MCF 10A (cell line): ENCODE measurements at regions not wholly inside any gene's neighbourhood (a gene's known extent, or its start where the extent isn't known, plus 50 kb on each side); places are given as distances from the start of the nearest gene placed in this dataset.
"Not testable (repeated sequence)": the region's sequence is repeated elsewhere in the genome, so short reads cannot be mapped to it uniquely, and the experiment has no call there.

Experiments
- BruUV-seq: library from RNA; stranded (reverse); fragments of 400-500 nt; replicated peaks from 2 replicates; lab custom pipeline; 2021; lab: Mats Ljungman, UMichigan
- CTCF ChIA-PET: fragments of 300-600 bp; sonication (Branson Sonifier 250); formaldehyde crosslinking; extraction: SDS; loops from one replicate; lab custom pipeline; 2021; ENCODE audit warnings: antibody characterized with exemption, inconsistent platforms; lab: Yijun Ruan, JAX
- POLR2A ChIA-PET: fragments of 300-600, 350-650 bp; sonication (Branson Sonifier 250); formaldehyde crosslinking; extraction: SDS; loops from one replicate; lab custom pipeline; 2020; ENCODE audit warnings: antibody characterized with exemption, inconsistent platforms; lab: Yijun Ruan, JAX
- DNase-seq: peaks from one replicate; pipeline ENCODE4 v3.0.0-alpha.2; 2018; ENCODE audit not compliant: unreplicated experiment
- H3K27ac Mint-ChIP-seq: one replicate; pipeline ENCODE4 v1.8.0; 2022; ENCODE audit warnings: mild to moderate bottlenecking, low read depth, mixed read lengths; ENCODE audit not compliant: unreplicated experiment
- H3K27me3 Mint-ChIP-seq: one replicate; pipeline ENCODE4 v1.8.0; 2022; ENCODE audit warnings: mixed read lengths; ENCODE audit not compliant: insufficient read depth, unreplicated experiment
- H3K36me3 Mint-ChIP-seq: one replicate; pipeline ENCODE4 v1.8.0; 2022; ENCODE audit warnings: mild to moderate bottlenecking, moderate library complexity, mixed read lengths; ENCODE audit not compliant: insufficient read depth, unreplicated experiment
- H3K4me1 Mint-ChIP-seq: one replicate; pipeline ENCODE4 v1.8.0; 2022; ENCODE audit warnings: mixed read lengths; ENCODE audit not compliant: insufficient read depth, unreplicated experiment
- H3K4me3 Mint-ChIP-seq: one replicate; pipeline ENCODE4 v1.8.0; 2022; ENCODE audit warnings: mild to moderate bottlenecking, moderate library complexity, mixed read lengths; ENCODE audit not compliant: unreplicated experiment
- H3K9me3 Mint-ChIP-seq: one replicate; pipeline ENCODE4 v1.8.0; 2022; ENCODE audit warnings: mixed read lengths; ENCODE audit not compliant: unreplicated experiment
- CTCF ChIP-seq: fragments of 200-600 bp; IDR thresholded peaks from one replicate; pipeline ENCODE4 v1.8.0; 2022; ENCODE audit warnings: antibody characterized with exemption, mild to moderate bottlenecking; ENCODE audit not compliant: unreplicated experiment
- intact Hi-C: fragments of 100-400 bp; cut with micrococcal nuclease; formaldehyde crosslinking; loops from 2 replicates; pipeline ENCODE4 v1.14.1; 2022

- H3K9me3 Mint-ChIP-seq: no peaks in the 10 kb centered on the region
- intact Hi-C loops: no loop called here
- H3K36me3 Mint-ChIP-seq: no peaks in the 10 kb centered on the region
- ChIA-PET CTCF (no interaction called here), POLR2A (no interaction called here)
- no peak for DNase-seq
- no peaks in the 10 kb centered on the region for H3K4me1 Mint-ChIP-seq
- no peak overlapping the region for H3K27ac Mint-ChIP-seq
- BruUV-seq: no TSS peak
- H3K27me3 Mint-ChIP-seq: no peaks in the 10 kb centered on the region
- H3K4me3 Mint-ChIP-seq: no peak overlapping the region
- no peak for TF ChIP-seq CTCF
Observed at GRCh38 chr4:77505958-77506319, 99.7 kb upstream of the CXCL13 start.

- Mint-ChIP-seq H3K4me1 (no peaks in the 10 kb centered on the region), H3K9me3 (no peaks in the 10 kb centered on the region), H3K4me3 (no peak overlapping the region), H3K27ac (no peak overlapping the region), H3K27me3 (no peaks in the 10 kb centered on the region), H3K36me3 (no peaks in the 10 kb centered on the region)
- intact Hi-C loops: no loop called here
- ChIA-PET POLR2A (interaction anchor here (0.7 kb wide), 1 partner anchor 12 kb away, joined by 3 read pairs; no protein-coding TSS in a partner anchor), CTCF (interaction anchor here (1.0 to 1.1 kb wide), 2 partner anchors 9 to 12 kb away, joined by 4 read pairs; no protein-coding TSS in a partner anchor)
- TF ChIP-seq CTCF: no peak
- no TSS peak for BruUV-seq
- no peak for DNase-seq
Observed at GRCh38 chr4:77510367-77510766, 95.3 kb upstream of the CXCL13 start.

- ChIA-PET POLR2A (interaction anchor here (1.4 kb wide), 1 partner anchor 53 kb away, joined by 4 read pairs; no protein-coding TSS in a partner anchor), CTCF (no interaction called here)
- TF ChIP-seq CTCF: no peak
- H3K36me3 Mint-ChIP-seq: no peaks in the 10 kb centered on the region
- peaks cover 19% of the 10 kb centered on the region for H3K4me1 Mint-ChIP-seq
- H3K27ac Mint-ChIP-seq: peak overlapping the region; percentile 50
- no peaks in the 10 kb centered on the region for H3K27me3 Mint-ChIP-seq
- H3K9me3 Mint-ChIP-seq: peaks cover 7% of the 10 kb centered on the region
- H3K4me3 Mint-ChIP-seq: no peak overlapping the region
- intact Hi-C loops: no loop called here
- no peak for DNase-seq
- BruUV-seq: no TSS peak
Observed at GRCh38 chr4:77525538-77525937, 80.1 kb upstream of the CXCL13 start.

- H3K9me3 Mint-ChIP-seq, BruUV-seq, H3K36me3 Mint-ChIP-seq, H3K27me3 Mint-ChIP-seq, POLR2A ChIA-PET, DNase-seq, intact Hi-C loops, H3K27ac Mint-ChIP-seq, H3K4me3 Mint-ChIP-seq: not testable (repeated sequence)
- peaks cover 10% of the 10 kb centered on the region for H3K4me1 Mint-ChIP-seq
- CTCF ChIA-PET: interaction anchor here (0.7 kb wide), 1 partner anchor 72 kb away, joined by 6 read pairs; no protein-coding TSS in a partner anchor
Observed at GRCh38 chr4:77527900-77528299, 77.7 kb upstream of the CXCL13 start.
